T-cell (primary cell): ENCODE measurements at regions not wholly inside any gene's neighbourhood (a gene's known extent, or its start where the extent isn't known, plus 50 kb on each side); places are given as distances from the start of the nearest gene placed in this dataset.
A peak's percentile ranks its signal among the peaks of the same experiment; 100 is the strongest.
"Not testable (repeated sequence)": the region's sequence is repeated elsewhere in the genome, so short reads cannot be mapped to it uniquely, and the experiment has no call there.

Experiments
- ATAC-seq, 4 experiments: fragments of 200-7000 bp in 3 of 4; fragments of 150-1000 bp in 1 of 4; cut with Tn5 transposase; replicated peaks in 1 of 4; 1 replicate in 3 of 4; 2 replicates in 1 of 4; pipeline ENCODE4 v1.10.0; 2021; ENCODE audit warnings: moderate library complexity in 3 of 4, mild to moderate bottlenecking in 2 of 4, moderate number of reproducible peaks in 1 of 4
- CTCF ChIA-PET, 2 donors: fragments of 300-600 bp; sonication (Branson Sonifier 250); formaldehyde crosslinking; loops; one replicate each; lab custom pipeline; 2022; ENCODE audit warnings: antibody characterized with exemption in 2 of 2; lab: Charles Lee
- POLR2A ChIA-PET, 2 donors: fragments of 300-600 bp; sonication (Branson Sonifier 250); formaldehyde crosslinking; loops; one replicate each; lab custom pipeline; 2022; ENCODE audit warnings: antibody characterized with exemption in 2 of 2; lab: Charles Lee
- DNase-seq, 35 experiments: peaks; one replicate each; pipeline versions ENCODE4 v3.0.0 to v3.0.0-alpha.2; 2013 to 2023
- H3K27ac ChIP-seq: one replicate; pipeline ENCODE4 v1.5.1; 2013; ENCODE audit warnings: low read length
- H3K27me3 ChIP-seq, 2 experiments: replicated peaks in 1 of 2; 1 replicate in 1 of 2; 2 replicates in 1 of 2; pipeline versions ENCODE4 v1.6.1 to v1.7.0; 2013; ENCODE audit warnings: low read length in 1 of 2, mixed read lengths in 1 of 2; ENCODE audit not compliant: control insufficient read depth in 2 of 2, insufficient read depth in 2 of 2; ENCODE audit errors: extremely low read depth in 1 of 2
- H3K36me3 ChIP-seq, 2 donors: 1 replicate in 1 of 2; 2 replicates in 1 of 2; pipeline versions ENCODE4 v1.6.1 to v1.7.0; 2013; ENCODE audit warnings: low read length in 1 of 2; ENCODE audit not compliant: control insufficient read depth in 2 of 2, insufficient read depth in 1 of 2; ENCODE audit errors: extremely low read depth in 1 of 2
- H3K4me1 ChIP-seq, 2 experiments: 1 replicate in 1 of 2; 2 replicates in 1 of 2; pipeline versions ENCODE4 v1.6.1 to v1.7.0; 2013; ENCODE audit warnings: low read length in 2 of 2, mixed read lengths in 1 of 2; ENCODE audit not compliant: insufficient read depth in 2 of 2, control insufficient read depth in 1 of 2; ENCODE audit errors: extremely low read depth in 1 of 2
- H3K4me3 ChIP-seq, 2 donors: 1 replicate in 1 of 2; 2 replicates in 1 of 2; pipeline versions ENCODE4 v1.5.1 to v1.7.0; 2013; ENCODE audit warnings: mild to moderate bottlenecking in 2 of 2, low read length in 1 of 2, moderate library complexity in 1 of 2; ENCODE audit not compliant: control insufficient read depth in 1 of 2; ENCODE audit errors: extremely low read depth in 1 of 2
- H3K9me3 ChIP-seq: 2 replicates; pipeline ENCODE4 v1.7.0; 2013
- H3K27ac Mint-ChIP-seq, 2 donors: one replicate each; pipeline ENCODE4 v1.8.0; 2020 to 2021; ENCODE audit warnings: mild to moderate bottlenecking in 2 of 2, mixed read lengths in 2 of 2
- H3K27me3 Mint-ChIP-seq, 2 donors: one replicate each; pipeline ENCODE4 v1.8.0; 2021 to 2022; ENCODE audit warnings: mixed read lengths in 2 of 2
- H3K36me3 Mint-ChIP-seq: one replicate; pipeline ENCODE4 v1.8.0; 2021; ENCODE audit warnings: mixed read lengths
- H3K4me1 Mint-ChIP-seq, 3 donors: one replicate each; pipeline ENCODE4 v1.8.0; 2020 to 2022; ENCODE audit warnings: mixed read lengths in 3 of 3, mild to moderate bottlenecking in 1 of 3
- H3K4me3 Mint-ChIP-seq, 3 donors: one replicate each; pipeline ENCODE4 v1.8.0; 2020 to 2022; ENCODE audit warnings: mild to moderate bottlenecking in 3 of 3, mixed read lengths in 3 of 3, moderate library complexity in 3 of 3
- H3K9me3 Mint-ChIP-seq, 3 donors: one replicate each; pipeline ENCODE4 v1.8.0; 2020 to 2022; ENCODE audit warnings: mixed read lengths in 3 of 3
- WGBS: methylation state at CpG from one replicate; pipeline ENCODE4 v1.1.5; 2013; ENCODE audit warnings: missing lambda C conversion rate; ENCODE audit not compliant: insufficient coverage; 5-methylcytosine and 5-hydroxymethylcytosine counted together

- no peaks in the 10 kb centered on the region for H3K27me3 ChIP-seq
- CTCF ChIA-PET, result interaction anchor here in 1 of 2 donors (0.9 kb wide), 1 partner anchor 31 kb away, joined by 3 read pairs; no protein-coding TSS in a partner anchor
Observed at GRCh38 chr4:38469410-38469809, 194.6 kb upstream of the KLF3 start.

DNA sequence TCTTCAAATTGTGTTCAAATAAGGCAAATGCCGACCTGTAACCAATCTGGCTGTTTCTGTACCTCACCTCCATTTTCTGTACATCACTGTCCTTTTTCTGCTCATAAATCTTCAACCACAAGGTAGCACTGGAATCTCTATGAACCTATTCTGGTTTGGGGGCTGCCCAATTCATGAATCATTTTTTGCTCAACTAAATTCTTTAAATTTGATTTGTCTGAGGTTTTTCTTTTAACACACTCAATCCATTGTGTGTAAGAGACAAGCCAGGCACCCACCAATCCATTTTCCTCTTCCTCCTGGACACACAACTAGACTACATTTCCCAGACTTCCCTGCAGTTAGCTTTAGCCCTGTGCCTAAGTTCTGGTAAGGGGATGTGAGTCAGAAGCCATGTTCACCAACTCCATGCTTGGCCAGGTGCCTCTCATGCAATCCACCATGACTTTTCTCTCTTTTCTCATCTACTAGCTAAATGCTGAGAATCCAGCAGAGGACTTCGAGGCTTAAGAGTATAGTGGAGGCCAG is 193.2 kb upstream of the KLF3 start:
- Histone ChIP-seq H3K27me3 (no peaks in the 10 kb centered on the region), H3K4me3 (no peak overlapping the region), H3K9me3 (peaks cover 3% of the 10 kb centered on the region), H3K27ac (no peak overlapping the region), H3K36me3 (no peaks in the 10 kb centered on the region), H3K4me1 (no peaks in the 10 kb centered on the region)
- Mint-ChIP-seq H3K9me3 (peaks cover 12 to 18% (median 12%) of the 10 kb centered on the region in 3 donors), H3K36me3 (peaks cover 10% of the 10 kb centered on the region), H3K27me3 (no peaks in the 10 kb centered on the region), H3K4me1 (peaks cover 0 to under 1% (median under 1%) of the 10 kb centered on the region in 3 donors), H3K27ac (no peak overlapping the region), H3K4me3 (no peak overlapping the region)
- ATAC-seq (no peak), DNase-seq (no peak)
- POLR2A ChIA-PET, result no interaction called here
- CTCF ChIA-PET, result no interaction called here
- 79% methylated on average over 2 of the region's 2 CpGs for WGBS

More at GRCh38 chr4:38469410-38469809, 194.6 kb upstream of the KLF3 start:
- peaks cover 10% of the 10 kb centered on the region for H3K36me3 Mint-ChIP-seq
- no peak overlapping the region for H3K27ac Mint-ChIP-seq
- DNase-seq (no peak), ATAC-seq (no peak)
- H3K36me3 ChIP-seq, result no peaks in the 10 kb centered on the region
- no peak overlapping the region for H3K27ac ChIP-seq
- no peak overlapping the region for H3K4me3 Mint-ChIP-seq
- peaks cover 0 to 6% of the 10 kb centered on the region in 2 experiments for H3K4me1 ChIP-seq
- POLR2A ChIA-PET, result interaction anchor here (0.6 kb wide), 2 partner anchors 117 to 392 kb away, joined by 3 read pairs; no protein-coding TSS in a partner anchor
- H3K9me3 ChIP-seq, result peaks cover 3% of the 10 kb centered on the region
- peaks cover 6 to 8% (median 7%) of the 10 kb centered on the region in 3 donors for H3K4me1 Mint-ChIP-seq
- no peaks in the 10 kb centered on the region for H3K27me3 Mint-ChIP-seq
- WGBS, result 89% methylated on average over 3 of the region's 3 CpGs
- no peak overlapping the region for H3K4me3 ChIP-seq
- peaks cover 6 to 18% (median 12%) of the 10 kb centered on the region in 3 donors for H3K9me3 Mint-ChIP-seq

DNA sequence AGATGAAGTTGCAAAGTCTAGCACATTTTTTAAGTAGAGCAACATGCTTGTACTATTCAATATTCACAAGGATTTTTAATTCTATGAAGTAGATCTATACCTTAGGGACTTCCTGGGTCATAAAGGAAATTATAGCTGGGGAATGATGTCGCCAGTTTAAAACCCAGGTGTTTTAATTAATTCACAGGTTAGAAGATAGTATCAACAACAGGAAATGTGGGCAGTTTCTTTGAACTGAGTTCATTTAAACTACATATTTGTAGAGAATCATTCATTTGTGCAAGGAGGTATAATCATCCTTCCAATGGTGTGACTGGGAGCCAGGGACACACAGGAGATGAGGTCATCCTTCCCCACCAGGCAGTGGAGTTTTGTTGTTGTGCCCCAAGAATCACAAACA is 181.3 kb upstream of the KLF3 start:
- Histone ChIP-seq H3K27me3 (no peaks in the 10 kb centered on the region), H3K9me3 (no peaks in the 10 kb centered on the region), H3K27ac (no peak overlapping the region), H3K36me3 (no peaks in the 10 kb centered on the region), H3K4me3 (no peak overlapping the region), H3K4me1 (peaks cover 4 to 7% of the 10 kb centered on the region in 2 experiments)
- ATAC-seq (peak in 3 of 4 experiments; percentile 40 to 70 (median 58)), DNase-seq (no peak)
- Mint-ChIP-seq H3K27me3 (no peaks in the 10 kb centered on the region), H3K27ac (peak overlapping the region; percentile 9 to 54), H3K36me3 (no peaks in the 10 kb centered on the region), H3K4me1 (peaks cover 8 to 26% (median 15%) of the 10 kb centered on the region in 3 donors), H3K4me3 (peak overlapping the region in 1 of 3 donors; percentile 24), H3K9me3 (peaks cover 0 to 2% (median 2%) of the 10 kb centered on the region in 3 donors)
- CTCF ChIA-PET, result no interaction called here
- POLR2A ChIA-PET, result no interaction called here
- no CpG with 5 or more reads among the region's 1 CpG for WGBS

- not testable (repeated sequence) for H3K9me3 Mint-ChIP-seq, H3K4me3 Mint-ChIP-seq
Observed at GRCh38 chr4:38483628-38484027, 180.4 kb upstream of the KLF3 start.

DNA sequence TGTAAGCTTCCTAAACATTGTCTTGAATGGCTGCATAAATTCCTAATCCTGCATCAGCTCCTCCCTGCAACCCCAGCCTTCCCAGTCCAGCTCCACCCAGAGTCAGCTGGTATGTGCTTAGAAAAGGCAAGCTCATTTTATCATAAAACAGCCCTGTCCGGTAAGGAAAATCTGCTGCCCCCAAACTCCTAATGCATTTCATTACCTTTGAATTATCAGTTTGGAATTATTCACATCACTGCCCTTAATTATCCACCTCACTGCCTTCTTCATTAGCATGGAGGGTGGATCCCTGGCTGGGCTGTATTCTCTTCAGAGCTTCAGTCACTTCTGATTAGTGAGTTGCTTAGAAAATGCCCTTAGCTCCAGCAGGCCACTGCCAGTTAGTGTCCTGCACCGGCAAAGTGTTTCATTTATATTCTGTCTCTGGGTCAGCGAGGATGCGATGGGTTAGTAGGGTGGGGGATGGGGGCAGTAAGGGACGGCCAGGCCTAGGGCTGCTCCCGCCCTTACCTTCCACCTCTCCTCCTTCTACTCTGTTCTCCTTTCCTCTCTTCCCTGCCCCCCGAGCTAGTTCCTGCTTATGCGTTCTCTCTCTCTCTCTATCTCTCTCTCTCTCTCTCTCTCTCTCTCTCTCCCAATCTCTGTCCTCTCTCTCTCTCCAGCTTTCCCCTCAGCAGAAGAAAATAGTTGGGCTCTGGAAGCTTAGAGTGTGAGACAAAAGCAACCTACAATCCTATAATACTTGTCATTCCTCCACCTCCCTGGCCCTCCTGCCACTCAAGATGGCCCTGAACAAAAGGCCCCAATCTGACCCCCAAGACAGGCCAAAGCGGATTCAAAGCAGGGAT is 174.8 kb upstream of the KLF3 start:
- ChIA-PET CTCF (interaction anchor here in 1 of 2 donors (0.6 to 0.7 kb wide), 4 partner anchors 53 to 1928 kb away, joined by 3 to 13 read pairs (median 4); no protein-coding TSS in a partner anchor), POLR2A (interaction anchor here in 1 of 2 donors (0.5 to 1.0 kb wide), 3 partner anchors 33 to 196 kb away, joined by 3 to 5 read pairs (median 4); no protein-coding TSS in a partner anchor)
- DNase-seq (no peak), ATAC-seq (no peak)
- H3K36me3 ChIP-seq, result no peaks in the 10 kb centered on the region
- H3K9me3 Mint-ChIP-seq, result no peaks in the 10 kb centered on the region
- H3K27ac ChIP-seq, result peak overlapping the region; percentile 64
- H3K4me3 ChIP-seq, result no peak overlapping the region
- H3K4me1 ChIP-seq, result peaks cover 25 to 26% of the 10 kb centered on the region in 2 experiments
- no peaks in the 10 kb centered on the region for H3K9me3 ChIP-seq
- peaks cover 39 to 52% (median 42%) of the 10 kb centered on the region in 3 donors for H3K4me1 Mint-ChIP-seq
- H3K27me3 ChIP-seq, result no peaks in the 10 kb centered on the region
- H3K27me3 Mint-ChIP-seq, result no peaks in the 10 kb centered on the region
- H3K4me3 Mint-ChIP-seq, result peak overlapping the region; percentile 49 to 78 (median 67)
- peak overlapping the region; percentile 97 to 98 for H3K27ac Mint-ChIP-seq
- H3K36me3 Mint-ChIP-seq, result no peaks in the 10 kb centered on the region
- WGBS, result 93% methylated on average over 3 of the region's 9 CpGs

More at GRCh38 chr4:38483628-38484027, 180.4 kb upstream of the KLF3 start:
- H3K9me3 ChIP-seq, H3K4me3 ChIP-seq, DNase-seq, H3K36me3 Mint-ChIP-seq, H3K4me1 ChIP-seq, POLR2A ChIA-PET, CTCF ChIA-PET, ATAC-seq, H3K27ac ChIP-seq, H3K36me3 ChIP-seq, H3K27me3 Mint-ChIP-seq, H3K27me3 ChIP-seq: not testable (repeated sequence)
- Mint-ChIP-seq H3K27ac (peak overlapping the region in 1 of 2 donors; percentile 55), H3K4me1 (peaks cover 15 to 30% (median 15%) of the 10 kb centered on the region in 3 donors)

DNA sequence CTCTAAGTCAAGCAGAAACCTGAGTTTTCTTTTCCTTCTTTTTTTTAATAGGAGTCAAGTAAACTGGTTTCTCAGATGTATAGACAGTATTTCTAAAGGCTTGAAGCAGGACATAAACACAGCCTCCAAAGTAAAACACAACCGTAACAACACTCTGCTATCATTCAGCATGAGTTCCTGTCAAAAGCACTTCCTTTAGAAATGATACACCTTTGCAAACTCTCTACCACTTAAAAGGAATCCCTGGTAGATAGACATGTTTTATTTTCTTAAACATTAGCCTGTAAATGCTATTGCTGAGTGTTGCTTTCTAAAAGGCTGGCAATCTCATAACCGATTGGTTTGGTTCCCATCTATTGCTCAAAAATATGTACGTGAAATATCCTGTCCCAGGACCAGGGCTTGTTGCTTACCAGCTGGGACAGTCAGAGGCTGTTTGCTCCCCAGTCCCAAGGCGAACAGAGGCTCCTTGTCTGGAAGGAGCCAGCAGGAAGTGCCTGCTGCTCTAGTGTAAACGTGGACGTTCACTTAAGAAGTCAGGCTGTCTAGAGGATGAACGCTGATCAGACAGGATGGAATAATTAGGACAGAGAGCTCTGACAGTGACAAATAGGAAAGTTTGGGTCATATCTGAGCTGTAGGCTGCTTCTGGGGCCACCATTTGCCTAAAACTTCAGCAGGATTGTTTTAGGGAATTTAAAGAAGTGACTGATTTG is 173.9 kb upstream of the KLF3 start:
- Histone ChIP-seq H3K4me3 (no peak overlapping the region), H3K4me1 (peaks cover 25 to 26% of the 10 kb centered on the region in 2 experiments), H3K36me3 (no peaks in the 10 kb centered on the region), H3K27ac (peak overlapping the region; percentile 64), H3K9me3 (no peaks in the 10 kb centered on the region), H3K27me3 (no peaks in the 10 kb centered on the region)
- peak; percentile 83 to 92 (median 88) for ATAC-seq
- peak in 3 of 35 experiments; percentile 6 to 33 (median 14) for DNase-seq
- H3K4me3 Mint-ChIP-seq, result peak overlapping the region; percentile 49 to 78 (median 67)
- no peaks in the 10 kb centered on the region for H3K27me3 Mint-ChIP-seq
- H3K36me3 Mint-ChIP-seq, result no peaks in the 10 kb centered on the region
- ChIA-PET CTCF (interaction anchor here in 1 of 2 donors (0.6 to 0.7 kb wide), 2 partner anchors 368 to 1927 kb away, joined by 3 to 13 read pairs; no protein-coding TSS in a partner anchor), POLR2A (interaction anchor here in 1 of 2 donors (0.5 kb wide), 2 partner anchors 33 to 104 kb away, joined by 3 to 5 read pairs; no protein-coding TSS in a partner anchor)
- peaks cover 39 to 52% (median 41%) of the 10 kb centered on the region in 3 donors for H3K4me1 Mint-ChIP-seq
- 28% methylated on average over 6 of the region's 7 CpGs for WGBS
- H3K27ac Mint-ChIP-seq, result peak overlapping the region; percentile 97 to 98
- H3K9me3 Mint-ChIP-seq, result no peaks in the 10 kb centered on the region
